ENCODE measurements at regions not wholly inside any gene's neighbourhood (a gene's known extent, or its start where the extent isn't known, plus 50 kb on each side); places are given as distances from the start of the nearest gene placed in this dataset.

GRCh38 chr3:87088430-87088992, 97.6 kb upstream of the VGLL3 start:
- H3K4me1 Mint-ChIP-seq, result peaks cover 8% of the 10 kb centered on the region

GRCh38 chr3:87084868-87085267, 93.9 kb upstream of the VGLL3 start:
- POLR2A ChIA-PET, result no interaction called here

More at GRCh38 chr3:87088430-87088992, 97.6 kb upstream of the VGLL3 start:
- ATAC-seq (no peak), DNase-seq (ENCODE audit: low spot score) (peak; percentile 13)
- Mint-ChIP-seq H3K9me3 (no peaks in the 10 kb centered on the region; the same call in 1 of the 2 replicates), H3K36me3 (no peaks in the 10 kb centered on the region), H3K27me3 (ENCODE audit: low read depth) (no peaks in the 10 kb centered on the region; the same call in 1 of the 2 replicates), H3K27ac (no peak overlapping the region), H3K4me3 (peak overlapping the region; percentile 59)
- CTCF ChIA-PET, result interaction anchor here (1.0 to 1.1 kb wide), 2 partner anchors 314 to 387 kb away, joined by 3 to 5 read pairs; no protein-coding TSS in a partner anchor
- no peak for TF ChIP-seq TP53 (CRISPR knock-in tag; IDR thresholded peaks at IDR 0.05)
- POLR2A ChIA-PET, result no interaction called here

More at GRCh38 chr3:87084868-87085267, 93.9 kb upstream of the VGLL3 start:
- Mint-ChIP-seq H3K4me3 (no peak overlapping the region), H3K36me3 (no peaks in the 10 kb centered on the region), H3K4me1 (peaks cover 15% of the 10 kb centered on the region), H3K27ac (no peak overlapping the region), H3K27me3 (ENCODE audit: low read depth) (no peaks in the 10 kb centered on the region; the same call in 1 of the 2 replicates), H3K9me3 (no peaks in the 10 kb centered on the region)
- CTCF ChIA-PET, result interaction anchor here (0.8 to 3.7 kb wide), 3 partner anchors 78 to 383 kb away, joined by 3 to 35 read pairs (median 3); no protein-coding TSS in a partner anchor
- TF ChIP-seq MXD4 (CRISPR knock-in tag; IDR thresholded peaks at IDR 0.05; ENCODE audit: borderline replicate concordance) (no peak), HMGA2 (CRISPR knock-in tag; IDR thresholded peaks at IDR 0.05) (no peak), TCF7 (CRISPR knock-in tag; IDR thresholded peaks at IDR 0.05; ENCODE audit: low read depth) (no peak), ZNF425 (CRISPR knock-in tag; conservative IDR thresholded peaks at IDR 0.05) (no peak), ZNF263 (CRISPR knock-in tag; IDR thresholded peaks at IDR 0.05; ENCODE audit: low read depth) (no peak), FOXP1 (CRISPR knock-in tag; IDR thresholded peaks at IDR 0.05; ENCODE audit: borderline replicate concordance) (no peak), ZMAT4 (CRISPR knock-in tag; IDR thresholded peaks at IDR 0.05) (no peak), TEAD4 (CRISPR knock-in tag; IDR thresholded peaks at IDR 0.05) (no peak), STAT6 (CRISPR knock-in tag; conservative IDR thresholded peaks at IDR 0.05; ENCODE audit: low read depth) (no peak), E2F1 (CRISPR knock-in tag; IDR thresholded peaks at IDR 0.05) (no peak), ZNF532 (CRISPR knock-in tag; IDR thresholded peaks at IDR 0.05; ENCODE audit: borderline replicate concordance) (no peak), HMGXB4 (CRISPR knock-in tag; IDR thresholded peaks at IDR 0.05) (no peak)
- DNase-seq (ENCODE audit: low spot score), result no peak
- no peak for ATAC-seq
